Activated effector memory CD4-positive, alpha-beta T cell treated with anti-CD3 and anti-CD28 coated beads, Interleukin-2, amount 50 U/mL, for 16 hours (primary cell): ENCODE measurements at regions not wholly inside any gene's neighbourhood (a gene's known extent, or its start where the extent isn't known, plus 50 kb on each side); places are given as distances from the start of the nearest gene placed in this dataset.
"Not testable (repeated sequence)": the region's sequence is repeated elsewhere in the genome, so short reads cannot be mapped to it uniquely, and the experiment has no call there.

ENCODE experiments used
- DNase-seq: peaks from one replicate; pipeline ENCODE4 v3.0.0-alpha.2; 2020

DNA sequence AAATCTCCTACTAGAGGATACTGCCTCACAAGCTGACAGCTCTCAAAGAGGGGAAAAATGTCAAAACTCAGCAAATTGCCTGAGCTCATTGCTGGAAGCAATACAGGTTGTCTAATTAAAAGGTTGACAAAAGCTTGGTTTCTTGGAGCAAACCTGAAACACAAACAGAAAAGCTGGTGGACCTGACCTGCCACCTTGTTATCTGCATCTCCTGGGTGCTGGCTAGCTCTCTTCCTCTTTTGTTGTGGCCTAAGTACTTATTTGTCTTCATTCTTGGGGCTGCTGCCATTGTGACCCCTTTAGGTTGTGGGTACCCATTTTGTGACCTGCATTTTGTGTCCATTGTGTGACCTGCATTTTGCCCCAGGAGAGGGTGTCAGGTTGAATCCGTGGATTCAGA, 184.5 kb downstream of the KIT start:
- no peak for DNase-seq

DNA sequence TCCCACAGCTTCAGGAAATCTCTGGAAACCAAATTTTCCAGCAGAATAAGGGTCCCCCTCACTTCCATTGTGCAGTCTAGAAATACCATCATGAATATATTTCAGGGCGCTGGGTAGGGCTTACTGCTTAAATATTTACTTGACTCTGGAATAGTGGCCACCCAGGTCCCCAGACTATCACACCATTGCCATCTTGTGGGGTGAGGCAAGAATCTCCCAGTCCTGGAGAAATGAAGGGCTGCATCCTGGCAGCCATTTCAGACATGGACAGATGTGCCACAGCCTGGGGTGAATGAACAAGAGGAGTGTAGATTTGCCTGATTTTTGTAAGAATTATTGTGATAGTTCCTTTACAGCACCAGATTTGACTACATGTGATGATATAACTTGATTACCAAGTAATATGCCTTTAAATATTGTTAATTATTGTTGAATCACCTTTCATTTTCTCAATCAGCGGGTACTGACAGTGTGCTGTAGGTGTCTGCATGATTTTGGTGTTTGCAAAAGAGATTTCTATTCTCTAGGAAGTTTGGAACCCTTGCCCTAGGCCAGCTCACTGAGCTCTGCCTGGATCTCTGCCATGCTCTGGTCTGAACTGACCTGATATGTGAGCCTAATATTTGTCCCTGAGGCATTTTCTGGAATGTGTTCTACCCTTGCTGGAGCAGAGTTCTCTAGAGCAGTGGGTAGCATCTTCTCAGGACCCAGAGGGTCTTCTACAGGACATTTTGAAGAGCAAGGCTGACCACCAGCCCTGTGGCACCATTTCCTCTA, 183.4 kb downstream of the KIT start:
- no peak for DNase-seq

DNA sequence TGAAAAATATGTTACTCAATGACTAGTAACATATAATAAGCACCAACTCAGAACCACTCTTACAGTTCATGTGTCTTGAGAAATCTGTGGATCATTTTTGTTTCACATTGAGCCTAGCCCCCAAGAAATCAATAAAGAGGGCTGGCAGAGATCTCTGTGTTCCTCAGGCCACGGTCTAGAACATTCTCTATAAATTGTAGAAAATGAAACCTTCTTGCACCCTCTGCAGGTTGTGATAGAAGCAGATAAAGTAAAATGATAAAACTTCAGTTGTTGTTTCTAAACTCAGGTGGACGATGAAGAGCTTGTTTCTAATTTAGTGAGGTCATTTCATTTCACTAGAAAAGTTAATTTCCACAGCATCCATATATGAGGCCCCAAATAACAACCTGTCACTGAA, 182.7 kb downstream of the KIT start:
- no peak for DNase-seq

DNA sequence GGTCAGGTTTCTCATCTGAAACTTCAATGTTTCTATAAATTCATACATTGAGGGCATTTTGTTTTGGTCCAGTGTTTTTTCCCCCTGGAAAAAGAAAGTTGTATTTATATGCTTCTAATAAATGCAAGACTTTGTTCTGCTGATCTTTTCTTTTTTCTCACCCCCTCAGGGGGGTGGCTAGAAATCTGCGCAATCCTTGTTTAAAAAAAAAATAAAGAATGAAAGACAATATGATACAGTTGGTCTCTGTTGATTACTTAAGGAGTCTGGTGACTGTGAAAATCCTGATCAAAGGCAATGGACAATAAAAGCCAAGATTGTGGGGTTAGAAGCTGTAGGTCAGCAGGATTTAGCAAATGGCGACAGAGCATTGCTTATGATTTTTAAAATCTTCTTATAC, 180.5 kb downstream of the KIT start:
- DNase-seq, result no peak

DNA sequence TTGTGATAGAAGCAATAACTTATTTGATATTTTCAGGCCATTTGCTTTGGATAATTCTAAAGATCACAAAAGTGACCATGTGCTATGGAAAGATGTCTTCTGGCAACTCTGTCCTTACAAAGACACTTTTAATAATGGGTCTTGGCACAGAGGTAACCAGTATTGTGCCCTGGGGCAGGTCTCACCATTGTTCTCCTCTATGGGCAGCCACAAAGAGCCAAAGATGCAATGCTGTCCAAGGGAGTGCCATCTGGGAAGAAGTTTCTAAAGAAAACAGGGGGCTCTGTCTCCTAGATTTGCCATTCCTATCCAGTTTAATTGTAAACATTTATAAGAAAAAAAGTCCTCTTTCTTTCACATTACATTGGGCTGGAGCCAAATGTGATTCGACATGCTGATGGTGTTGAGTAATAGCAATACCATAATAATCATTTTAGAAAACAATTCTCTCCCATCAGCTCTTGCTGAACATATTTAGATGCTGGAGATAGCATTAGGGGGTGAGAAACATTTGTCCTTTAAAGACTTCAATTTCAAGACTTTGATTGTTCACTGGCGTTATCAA, 179.9 kb downstream of the KIT start:
- no peak for DNase-seq

DNA sequence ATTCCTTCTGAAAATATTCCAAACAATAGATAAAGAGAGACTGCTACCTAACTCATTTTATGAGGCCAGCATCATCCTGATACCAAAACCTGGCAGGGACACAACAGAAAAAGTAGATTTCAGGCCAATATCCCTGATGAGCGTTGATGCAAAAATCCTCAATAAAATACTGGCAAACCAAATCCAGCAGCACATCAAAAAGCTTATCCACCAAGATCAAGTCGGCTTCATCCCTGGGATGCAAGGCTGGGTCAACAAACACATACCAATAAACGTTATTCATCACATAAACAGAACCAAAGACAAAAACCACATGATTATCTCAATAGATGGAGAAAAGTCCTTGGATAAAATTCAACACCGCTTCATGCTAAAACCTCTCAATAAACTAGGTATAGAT, 170.6 kb downstream of the KIT start:
- not testable (repeated sequence) for DNase-seq

DNA sequence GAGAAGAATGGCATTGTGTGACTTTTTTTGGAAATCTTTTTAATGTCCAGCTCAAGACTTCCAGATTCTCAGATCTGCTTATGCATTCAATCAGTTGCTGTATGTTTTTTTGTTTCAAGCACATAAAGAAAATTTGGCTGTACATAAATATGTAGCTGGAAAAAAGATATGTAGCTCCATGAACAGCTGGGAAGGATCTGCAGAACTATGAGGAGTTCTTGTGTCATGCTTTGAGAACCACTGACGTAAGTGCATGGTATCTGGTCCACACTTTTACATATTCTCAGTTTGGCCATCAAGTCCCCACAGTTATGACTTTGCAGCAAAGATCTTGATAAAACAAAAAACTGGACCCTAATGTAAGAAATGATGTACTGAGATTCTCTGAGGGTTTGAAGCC, 165.9 kb downstream of the KIT start:
- no peak for DNase-seq

DNA sequence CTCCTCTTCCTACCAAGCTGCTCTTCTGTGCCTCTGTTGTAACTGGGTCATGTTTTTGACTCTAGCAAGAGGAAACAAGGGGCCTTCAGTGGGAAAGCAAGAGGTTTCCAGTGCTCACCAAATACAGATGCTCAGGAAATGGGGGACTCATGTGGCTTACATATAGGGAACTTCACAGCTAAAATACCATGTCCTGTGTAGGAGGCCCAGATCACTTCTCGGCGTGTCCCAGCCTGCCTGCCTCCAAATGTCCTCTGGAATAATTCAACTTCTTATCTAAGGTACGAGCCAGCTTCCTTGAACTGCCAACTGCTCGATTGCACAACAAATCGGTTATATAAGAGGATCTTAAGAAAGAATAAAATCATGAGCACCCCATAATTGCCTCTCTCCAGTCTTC, 161.3 kb downstream of the KIT start:
- DNase-seq, result no peak

DNA sequence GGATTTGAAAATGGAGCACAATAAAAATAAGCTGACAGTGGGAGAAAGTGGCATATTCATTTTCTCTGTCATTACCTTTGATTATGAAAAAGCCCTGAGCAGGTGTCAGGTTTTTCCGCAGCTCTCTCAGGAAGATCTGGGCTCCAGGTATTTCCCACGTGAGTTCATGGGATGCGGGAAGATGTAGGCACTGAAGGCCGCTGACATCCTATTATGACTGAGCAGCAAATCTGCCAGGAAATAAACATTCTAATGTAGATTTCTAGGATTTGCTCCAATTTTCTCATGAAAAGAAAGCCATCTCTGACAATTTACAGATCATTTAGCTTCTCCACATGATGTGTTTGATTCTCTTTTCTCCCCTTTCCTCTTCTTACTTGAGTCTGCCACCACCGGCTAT, 160.7 kb downstream of the KIT start:
- no peak for DNase-seq

DNA sequence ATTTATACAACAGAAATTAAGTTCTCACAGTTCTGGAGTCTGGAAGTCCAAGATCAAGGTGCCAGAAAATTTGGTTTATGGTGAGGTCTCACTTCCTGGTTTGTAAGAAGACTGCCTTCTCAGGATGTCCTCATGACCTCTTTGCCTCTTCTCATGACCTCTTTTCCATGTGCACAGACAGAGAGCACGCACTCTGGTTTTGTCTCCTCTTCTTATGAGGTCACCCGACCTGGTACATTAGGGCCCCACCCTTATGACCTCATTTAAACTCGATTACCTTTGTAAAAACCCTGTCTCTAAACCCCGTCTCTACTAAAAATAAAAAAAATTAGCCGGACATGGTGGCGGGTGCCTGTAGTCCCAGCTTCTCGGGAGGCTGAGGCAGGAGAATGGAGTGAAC, 155.9 kb downstream of the KIT start:
- DNase-seq, result no peak

DNA sequence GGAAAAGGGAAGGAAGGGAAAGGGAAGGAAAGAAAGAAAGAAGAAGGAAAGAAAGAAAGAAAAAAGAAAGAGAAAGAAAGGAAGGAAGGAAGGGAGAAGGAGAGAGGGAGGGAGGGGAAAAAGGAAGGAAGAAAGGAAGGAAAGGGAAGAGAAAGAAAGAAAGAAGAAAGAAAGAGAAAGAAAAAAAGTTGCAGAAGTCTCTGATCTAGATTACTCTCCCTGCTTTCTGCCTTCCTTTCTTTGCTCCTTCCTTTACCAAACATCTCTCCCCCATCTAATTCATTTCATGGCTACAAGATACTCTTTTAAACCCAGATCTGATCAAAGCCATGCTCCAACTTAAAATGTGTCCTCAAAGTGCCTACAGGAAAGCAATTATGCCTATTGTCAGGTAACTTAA, 148.6 kb downstream of the KIT start:
- DNase-seq, result no peak

DNA sequence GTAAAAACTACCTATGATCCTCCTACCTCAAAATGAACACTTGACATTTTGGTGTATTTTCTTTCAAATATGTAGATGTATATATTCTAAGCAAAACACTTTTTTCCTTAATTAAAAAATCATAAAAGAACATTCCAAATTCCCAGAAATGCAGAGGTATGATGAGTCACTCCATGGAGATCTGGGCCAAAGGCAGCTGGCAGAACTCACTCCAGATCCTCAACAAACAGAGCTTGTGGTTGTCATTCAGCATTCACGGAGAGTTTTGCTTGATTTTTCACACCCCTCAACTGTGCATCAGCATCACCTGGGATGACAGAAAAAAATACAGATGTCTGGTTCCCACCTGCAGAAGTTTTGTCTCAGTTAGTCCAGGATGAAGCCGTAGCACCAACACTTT, 144.6 kb downstream of the KIT start:
- no peak for DNase-seq

DNA sequence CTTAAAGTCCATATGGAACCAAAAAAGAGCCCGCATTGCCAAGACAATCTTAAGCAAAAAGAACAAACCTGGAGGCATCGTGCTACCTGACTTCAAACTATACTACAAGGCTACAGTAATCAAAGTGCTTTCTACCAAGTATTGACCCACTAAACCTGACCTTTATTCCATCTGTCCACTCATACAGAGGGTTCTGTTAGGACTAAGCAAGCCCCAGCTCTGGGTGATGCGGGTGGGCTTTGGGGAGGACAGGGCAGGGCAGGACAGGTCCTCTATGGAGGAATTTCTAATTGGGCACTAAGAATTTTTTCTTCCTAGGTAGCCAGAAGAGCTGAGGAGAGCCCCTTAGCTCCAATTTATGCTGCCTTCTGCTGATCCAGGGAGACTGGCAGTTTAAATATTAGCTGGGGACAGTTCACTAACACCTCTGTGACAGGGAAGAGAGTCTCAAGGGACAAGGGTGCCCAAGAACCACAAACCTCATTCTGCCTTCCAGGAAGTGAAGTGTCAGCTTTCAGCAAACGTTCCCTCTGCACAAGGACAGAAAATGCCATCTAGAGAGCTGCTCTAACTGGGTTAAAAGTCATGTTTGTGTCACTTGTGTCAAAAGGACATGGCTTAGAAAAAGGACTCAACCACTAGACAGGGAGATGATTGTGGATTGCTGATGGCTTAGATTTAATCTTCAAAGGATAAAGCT, 143.2 kb downstream of the KIT start:
- DNase-seq, result no peak

DNA sequence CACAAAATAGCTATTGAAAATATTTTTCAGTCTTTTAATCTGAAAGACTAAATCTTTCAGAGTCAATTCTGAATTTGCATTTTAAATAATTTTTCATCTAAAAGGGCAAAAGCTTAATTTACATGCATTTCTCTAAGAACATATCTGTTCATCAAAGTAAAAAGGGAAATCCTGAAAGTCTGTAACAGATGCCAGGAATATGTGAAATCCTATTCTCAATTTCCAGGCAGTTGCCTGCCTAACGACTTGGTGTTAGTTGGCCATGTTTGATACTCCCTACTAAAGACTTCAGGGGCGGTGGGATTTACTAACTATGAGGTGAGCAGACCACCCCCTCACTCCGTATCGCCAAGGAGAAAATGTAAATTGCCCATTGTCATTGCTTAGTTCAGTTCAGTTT, 136.8 kb downstream of the KIT start:
- no peak for DNase-seq

DNA sequence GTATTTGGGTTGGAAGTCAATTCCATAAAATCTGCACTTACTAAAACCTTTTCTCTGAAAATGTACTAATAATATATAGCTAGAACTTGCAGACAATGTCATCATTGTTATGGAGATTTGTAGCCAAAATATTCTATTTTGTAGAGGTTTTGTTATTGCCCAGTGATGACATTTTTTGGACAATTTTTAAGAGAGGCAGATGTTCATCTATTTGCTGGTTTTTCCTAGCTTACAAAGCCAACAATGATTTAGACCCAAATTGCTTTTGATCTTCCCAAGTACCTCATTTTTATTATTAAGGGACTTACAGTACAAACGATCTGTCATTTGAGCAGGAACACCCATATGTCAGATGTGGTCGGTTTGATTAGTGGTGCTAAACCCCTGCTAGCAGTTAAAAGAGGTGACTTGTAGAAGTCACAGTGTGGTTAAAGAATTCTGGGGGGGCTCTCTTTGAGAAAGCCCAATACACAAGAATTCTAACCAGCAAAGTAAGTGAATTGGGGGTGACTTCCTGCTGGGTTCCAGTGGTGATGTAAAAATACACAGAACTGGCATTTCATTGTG, 136.2 kb downstream of the KIT start:
- no peak for DNase-seq
